ENCODE measurements at regions not wholly inside any gene's neighbourhood (a gene's known extent, or its start where the extent isn't known, plus 50 kb on each side); places are given as distances from the start of the nearest gene placed in this dataset.

DNA sequence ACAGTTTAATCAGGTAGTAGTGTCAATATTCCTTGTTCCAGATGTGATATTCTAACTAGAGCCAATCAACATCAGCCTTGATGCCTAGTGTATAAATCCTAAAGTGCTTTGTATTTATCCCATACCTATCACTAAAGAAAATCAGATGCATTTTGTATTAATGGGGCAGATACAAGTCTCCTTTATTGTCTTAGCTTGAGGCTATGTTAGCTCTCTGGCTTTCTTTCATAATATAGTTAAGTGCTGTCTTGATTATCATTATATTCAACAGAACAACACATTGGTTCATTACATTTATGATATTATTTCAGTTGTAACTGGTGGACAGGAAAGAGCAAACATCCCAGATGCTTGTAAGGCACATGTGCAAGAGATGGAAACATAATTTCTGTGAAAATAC is 338.8 kb downstream of the PLA2G4A start:
- H4K8ac ChIP-seq (ENCODE audit: low read depth, low read length): no peak overlapping the region
- H3K4me3 ChIP-seq (ENCODE audit: low read depth, low read length): no peak overlapping the region

GRCh38 chr1:187168297-187168696 is 339.5 kb downstream of the PLA2G4A start:
- H4K12ac ChIP-seq (ENCODE audit: low read depth, low read length): no peak overlapping the region
- H3K27ac ChIP-seq (ENCODE audit: low read depth, low read length): no peak overlapping the region
- no peak overlapping the region for H4K8ac ChIP-seq (ENCODE audit: low read depth, low read length)
- no peak overlapping the region for H2BK120ac ChIP-seq (ENCODE audit: insufficient read depth, low read length, poor library complexity)
- no peak overlapping the region for H3K4me3 ChIP-seq (ENCODE audit: low read depth, low read length)
- WGBS (ENCODE audit: extremely low coverage, insufficient coverage, insufficient read length): no CpG with 5 or more reads among the region's 2 CpGs
- H3K4me2 ChIP-seq (ENCODE audit: low read length): no peak overlapping the region
- H3K79me2 ChIP-seq (ENCODE audit: control insufficient read depth, insufficient read depth, low read length, poor library complexity): no peaks in the 10 kb centered on the region
- no peak overlapping the region for H3K23ac ChIP-seq (ENCODE audit: low read length)
- no peak overlapping the region for H3K18ac ChIP-seq (ENCODE audit: low read length)
- H3K9me3 ChIP-seq (ENCODE audit: insufficient read depth, low read depth, low read length): peaks cover 2% of the 10 kb centered on the region
- H3K4me1 ChIP-seq (ENCODE audit: control insufficient read depth in 1 of 2, insufficient read depth in 2 of 2, low read length in 2 of 2): no peaks in the 10 kb centered on the region
- no peak overlapping the region for H2BK12ac ChIP-seq (ENCODE audit: low read length)
- no peaks in the 10 kb centered on the region for H3K79me1 ChIP-seq (ENCODE audit: low read length)
- H4K91ac ChIP-seq (ENCODE audit: low read depth, low read length): no peak overlapping the region
- DNase-seq: no peak
- no peak overlapping the region for H3K9ac ChIP-seq (ENCODE audit: low read length)
- no peak overlapping the region for H2BK5ac ChIP-seq (ENCODE audit: low read depth, low read length, poor library complexity)
- H3K4ac ChIP-seq (ENCODE audit: low read depth, low read length): no peak overlapping the region
- H2AFZ ChIP-seq (ENCODE audit: insufficient read depth, low read length, poor library complexity): no peak overlapping the region
- no peaks in the 10 kb centered on the region for H3K36me3 ChIP-seq (ENCODE audit: control insufficient read depth in 1 of 2, insufficient read depth in 2 of 2, low read length in 2 of 2)
- H2AK5ac ChIP-seq (ENCODE audit: low read length): no peak overlapping the region
- H3K14ac ChIP-seq (ENCODE audit: low read length): no peak overlapping the region
- H3K27me3 ChIP-seq (ENCODE audit: insufficient read depth, low read length): no peaks in the 10 kb centered on the region

More for the DNA sequence above, 338.8 kb downstream of the PLA2G4A start:
- H3K18ac ChIP-seq (ENCODE audit: low read length): no peak overlapping the region
- H3K9me3 ChIP-seq (ENCODE audit: insufficient read depth, low read depth, low read length): peaks cover 2% of the 10 kb centered on the region
- no peak overlapping the region for H2AFZ ChIP-seq (ENCODE audit: insufficient read depth, low read length, poor library complexity)
- H3K27me3 ChIP-seq (ENCODE audit: insufficient read depth, low read length): no peaks in the 10 kb centered on the region
- H3K9ac ChIP-seq (ENCODE audit: low read length): no peak overlapping the region
- H2AK5ac ChIP-seq (ENCODE audit: low read length): no peak overlapping the region
- no peak overlapping the region for H3K27ac ChIP-seq (ENCODE audit: low read depth, low read length)
- no peak overlapping the region for H3K4ac ChIP-seq (ENCODE audit: low read depth, low read length)
- no peak overlapping the region for H4K12ac ChIP-seq (ENCODE audit: low read depth, low read length)
- H3K23ac ChIP-seq (ENCODE audit: low read length): no peak overlapping the region
- H2BK5ac ChIP-seq (ENCODE audit: low read depth, low read length, poor library complexity): no peak overlapping the region
- H2BK120ac ChIP-seq (ENCODE audit: insufficient read depth, low read length, poor library complexity): no peak overlapping the region
- H2BK12ac ChIP-seq (ENCODE audit: low read length): no peak overlapping the region
- no peaks in the 10 kb centered on the region for H3K36me3 ChIP-seq (ENCODE audit: control insufficient read depth in 1 of 2, insufficient read depth in 2 of 2, low read length in 2 of 2)
- H3K79me1 ChIP-seq (ENCODE audit: low read length): no peaks in the 10 kb centered on the region
- no peak overlapping the region for H3K14ac ChIP-seq (ENCODE audit: low read length)
- H3K4me1 ChIP-seq (ENCODE audit: control insufficient read depth in 1 of 2, insufficient read depth in 2 of 2, low read length in 2 of 2): no peaks in the 10 kb centered on the region
- no peak for DNase-seq
- H3K79me2 ChIP-seq (ENCODE audit: control insufficient read depth, insufficient read depth, low read length, poor library complexity): no peaks in the 10 kb centered on the region
- no peak overlapping the region for H3K4me2 ChIP-seq (ENCODE audit: low read length)
- H4K91ac ChIP-seq (ENCODE audit: low read depth, low read length): no peak overlapping the region

- Histone ChIP-seq H2BK5ac (ENCODE audit: low read depth, low read length, poor library complexity) (no peak overlapping the region), H4K8ac (ENCODE audit: low read depth, low read length) (no peak overlapping the region), H3K4me3 (ENCODE audit: low read depth, low read length) (no peak overlapping the region), H3K4me2 (ENCODE audit: low read length) (no peak overlapping the region), H3K79me2 (ENCODE audit: control insufficient read depth, insufficient read depth, low read length, poor library complexity) (no peaks in the 10 kb centered on the region), H3K79me1 (ENCODE audit: low read length) (no peaks in the 10 kb centered on the region), H3K9me3 (ENCODE audit: insufficient read depth, low read depth, low read length) (no peaks in the 10 kb centered on the region), H4K91ac (ENCODE audit: low read depth, low read length) (no peak overlapping the region), H3K36me3 (ENCODE audit: control insufficient read depth in 1 of 2, insufficient read depth in 2 of 2, low read length in 2 of 2) (no peaks in the 10 kb centered on the region), H3K4me1 (ENCODE audit: control insufficient read depth in 1 of 2, insufficient read depth in 2 of 2, low read length in 2 of 2) (no peaks in the 10 kb centered on the region), H4K12ac (ENCODE audit: low read depth, low read length) (no peak overlapping the region), H2AFZ (ENCODE audit: insufficient read depth, low read length, poor library complexity) (no peak overlapping the region), H3K27ac (ENCODE audit: low read depth, low read length) (no peak overlapping the region), H3K9ac (ENCODE audit: low read length) (no peak overlapping the region), H3K14ac (ENCODE audit: low read length) (no peak overlapping the region), H3K23ac (ENCODE audit: low read length) (no peak overlapping the region), H3K27me3 (ENCODE audit: insufficient read depth, low read length) (no peaks in the 10 kb centered on the region), H2AK5ac (ENCODE audit: low read length) (no peak overlapping the region), H2BK12ac (ENCODE audit: low read length) (no peak overlapping the region), H3K18ac (ENCODE audit: low read length) (no peak overlapping the region), H3K4ac (ENCODE audit: low read depth, low read length) (no peak overlapping the region), H2BK120ac (ENCODE audit: insufficient read depth, low read length, poor library complexity) (no peak overlapping the region)
- no CpG with 5 or more reads among the region's 2 CpGs for WGBS (ENCODE audit: extremely low coverage, insufficient coverage, insufficient read length)
- DNase-seq: peak in 1 of 2 donors; percentile 36
Measured at GRCh38 chr1:187185389-187185788, 356.6 kb downstream of the PLA2G4A start.

DNA sequence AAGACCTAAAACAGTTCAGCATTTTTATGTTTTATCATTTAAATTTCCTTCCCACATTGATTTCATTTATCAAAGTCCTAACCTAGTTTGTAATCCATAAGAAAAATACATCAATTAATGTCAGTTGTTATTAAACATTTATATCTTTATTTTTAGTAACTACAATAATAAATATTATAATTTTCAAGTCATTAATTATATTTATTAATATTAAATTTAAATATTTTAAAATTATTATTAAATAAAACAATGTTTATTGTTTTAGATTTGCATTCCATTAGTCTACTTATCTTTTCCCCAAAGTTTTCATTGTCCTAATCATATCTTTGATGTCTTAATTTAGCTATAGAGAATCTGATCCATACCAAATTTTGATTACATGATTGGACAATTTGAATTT is 368.9 kb downstream of the PLA2G4A start:
- no peak overlapping the region for H4K91ac ChIP-seq (ENCODE audit: low read depth, low read length)

More for the DNA sequence above, 368.9 kb downstream of the PLA2G4A start:
- no peaks in the 10 kb centered on the region for H3K27me3 ChIP-seq (ENCODE audit: insufficient read depth, low read length)
- no peak overlapping the region for H2AFZ ChIP-seq (ENCODE audit: insufficient read depth, low read length, poor library complexity)
- H3K4me3 ChIP-seq (ENCODE audit: low read depth, low read length): no peak overlapping the region
- no peak overlapping the region for H2BK5ac ChIP-seq (ENCODE audit: low read depth, low read length, poor library complexity)
- H3K4me2 ChIP-seq (ENCODE audit: low read length): no peak overlapping the region
- H3K4me1 ChIP-seq (ENCODE audit: control insufficient read depth in 1 of 2, insufficient read depth in 2 of 2, low read length in 2 of 2): no peaks in the 10 kb centered on the region
- H4K12ac ChIP-seq (ENCODE audit: low read depth, low read length): no peak overlapping the region
- H3K79me1 ChIP-seq (ENCODE audit: low read length): no peaks in the 10 kb centered on the region
- H3K23ac ChIP-seq (ENCODE audit: low read length): no peak overlapping the region
- H2BK120ac ChIP-seq (ENCODE audit: insufficient read depth, low read length, poor library complexity): no peak overlapping the region
- no peak overlapping the region for H3K14ac ChIP-seq (ENCODE audit: low read length)
- H3K9me3 ChIP-seq (ENCODE audit: insufficient read depth, low read depth, low read length): no peaks in the 10 kb centered on the region
- H3K18ac ChIP-seq (ENCODE audit: low read length): no peak overlapping the region
- no peak overlapping the region for H2BK12ac ChIP-seq (ENCODE audit: low read length)
- H3K36me3 ChIP-seq (ENCODE audit: control insufficient read depth in 1 of 2, insufficient read depth in 2 of 2, low read length in 2 of 2): no peaks in the 10 kb centered on the region
- DNase-seq: no peak
- no peak overlapping the region for H3K9ac ChIP-seq (ENCODE audit: low read length)
- no peaks in the 10 kb centered on the region for H3K79me2 ChIP-seq (ENCODE audit: control insufficient read depth, insufficient read depth, low read length, poor library complexity)
- H4K8ac ChIP-seq (ENCODE audit: low read depth, low read length): no peak overlapping the region
- H3K4ac ChIP-seq (ENCODE audit: low read depth, low read length): no peak overlapping the region
- no peak overlapping the region for H3K27ac ChIP-seq (ENCODE audit: low read depth, low read length)
- H2AK5ac ChIP-seq (ENCODE audit: low read length): no peak overlapping the region

Measured in trophoblast cell (in vitro differentiated cells and primary cell).